Neural progenitor cell (in vitro differentiated cells): ENCODE measurements at regions not wholly inside any gene's neighbourhood (a gene's known extent, or its start where the extent isn't known, plus 50 kb on each side); places are given as distances from the start of the nearest gene placed in this dataset.
"Not testable (repeated sequence)": the region's sequence is repeated elsewhere in the genome, so short reads cannot be mapped to it uniquely, and the experiment has no call there.

Experiments used
- DNase-seq: peaks from one replicate; pipeline ENCODE4 v3.0.0-alpha.2; 2016; ENCODE audit warnings: low spot score
- H2AFZ ChIP-seq: fragments of 200-600 bp; sonication (generic); replicated peaks from 2 replicates; pipeline ENCODE4 v1.6.1; 2016; ENCODE audit warnings: antibody characterized with exemption
- H3F3A ChIP-seq: fragments of 200-600 bp; sonication (generic); 2 replicates; pipeline ENCODE4 v1.6.1; 2016; ENCODE audit warnings: antibody characterized with exemption, low read depth
- H3K27ac ChIP-seq: fragments of 200-600 bp; sonication (generic); 2 replicates; pipeline ENCODE4 v1.5.1; 2016; ENCODE audit warnings: mild to moderate bottlenecking
- H3K27me3 ChIP-seq: fragments of 200-600 bp; sonication (generic); 2 replicates; pipeline ENCODE4 v1.6.1; 2016; ENCODE audit warnings: mild to moderate bottlenecking, moderate library complexity
- H3K36me3 ChIP-seq: fragments of 200-600 bp; sonication (generic); 2 replicates; pipeline ENCODE4 v1.5.1; 2016
- H3K4me1 ChIP-seq: fragments of 200-600 bp; sonication (generic); 2 replicates; pipeline ENCODE4 v1.6.1; 2016; ENCODE audit warnings: mixed run types
- H3K4me2 ChIP-seq: fragments of 200-600 bp; sonication (generic); 2 replicates; pipeline ENCODE4 v1.6.1; 2016
- H3K4me3 ChIP-seq: fragments of 200-600 bp; sonication (generic); 2 replicates; pipeline ENCODE4 v1.5.1; 2016
- H3K79me2 ChIP-seq: fragments of 200-600 bp; sonication (generic); 2 replicates; pipeline ENCODE4 v1.6.1; 2016; ENCODE audit warnings: low read depth
- H3K9ac ChIP-seq: fragments of 200-600 bp; sonication (generic); 2 replicates; pipeline ENCODE4 v1.6.1; 2016
- H3K9me3 ChIP-seq: fragments of 200-600 bp; sonication (generic); 2 replicates; pipeline ENCODE4 v1.5.1; 2016; ENCODE audit warnings: low read depth
- H4K20me1 ChIP-seq: fragments of 200-600 bp; sonication (generic); 2 replicates; pipeline ENCODE4 v1.6.1; 2016; ENCODE audit warnings: low read depth
- H3K27ac Mint-ChIP-seq: 3 replicates; pipeline ENCODE4 v1.8.0; 2021; ENCODE audit warnings: mixed read lengths
- H3K27me3 Mint-ChIP-seq: 2 replicates; pipeline ENCODE4 v1.8.0; 2022; ENCODE audit warnings: low read depth, mild to moderate bottlenecking, inconsistent platforms, moderate library complexity, mixed read lengths; ENCODE audit not compliant: insufficient read depth
- H3K36me3 Mint-ChIP-seq: 3 replicates; pipeline ENCODE4 v1.8.0; 2021; ENCODE audit warnings: mixed read lengths
- H3K4me1 Mint-ChIP-seq: 3 replicates; pipeline ENCODE4 v1.8.0; 2021; ENCODE audit warnings: mixed read lengths
- H3K4me3 Mint-ChIP-seq: 3 replicates; pipeline ENCODE4 v1.8.0; 2021; ENCODE audit warnings: mild to moderate bottlenecking, moderate library complexity, mixed read lengths
- H3K9me3 Mint-ChIP-seq: 3 replicates; pipeline ENCODE4 v1.8.0; 2020; ENCODE audit warnings: mixed read lengths
- CTCF ChIP-seq: fragments of 200-600 bp; sonication (generic); IDR thresholded peaks from 2 replicates; pipeline ENCODE4 v1.5.1; 2017; ENCODE audit warnings: antibody characterized with exemption, mild to moderate bottlenecking
- EZH2 ChIP-seq: fragments of 200-600 bp; sonication (generic); IDR thresholded peaks from 2 replicates; pipeline ENCODE4 v1.6.1; 2017; ENCODE audit warnings: antibody characterized with exemption, mild to moderate bottlenecking, moderate library complexity
- EZH2phosphoT487 ChIP-seq: fragments of 200-600 bp; sonication (generic); IDR thresholded peaks from 2 replicates; pipeline ENCODE4 v1.6.1; 2017; ENCODE audit warnings: antibody characterized with exemption

- H3K27ac Mint-ChIP-seq: no peak overlapping the region
- Histone ChIP-seq H3K27ac (no peak overlapping the region), H3K79me2 (no peaks in the 10 kb centered on the region), H3K27me3 (peaks cover 3% of the 10 kb centered on the region), H3K9me3 (no peaks in the 10 kb centered on the region), H3K4me2 (no peak overlapping the region), H2AFZ (no peak overlapping the region), H3K4me1 (no peaks in the 10 kb centered on the region), H4K20me1 (no peaks in the 10 kb centered on the region), H3K9ac (no peak overlapping the region), H3K4me3 (no peak overlapping the region), H3F3A (peaks cover 11% of the 10 kb centered on the region), H3K36me3 (no peaks in the 10 kb centered on the region)
- no peaks in the 10 kb centered on the region for H3K9me3 Mint-ChIP-seq
- DNase-seq: no peak
- H3K27me3 Mint-ChIP-seq: peaks cover 2% of the 10 kb centered on the region
- no peak for TF ChIP-seq CTCF
- no peak for TF ChIP-seq EZH2phosphoT487
- TF ChIP-seq EZH2: no peak
- no peak overlapping the region for H3K4me3 Mint-ChIP-seq
- H3K4me1 Mint-ChIP-seq: peaks cover 3% of the 10 kb centered on the region
- no peaks in the 10 kb centered on the region for H3K36me3 Mint-ChIP-seq
Measured at GRCh38 chr2:64743739-64744330, 90.1 kb upstream of the SERTAD2 start.

- H3K27ac ChIP-seq: no peak overlapping the region
- H3K9me3 ChIP-seq: no peaks in the 10 kb centered on the region
- H3K79me2 ChIP-seq: no peaks in the 10 kb centered on the region
- peaks cover 11% of the 10 kb centered on the region for H3K27me3 ChIP-seq
- H3K27ac Mint-ChIP-seq: no peak overlapping the region
- H3K4me2 ChIP-seq: no peak overlapping the region
- no peak overlapping the region for H3K4me3 ChIP-seq
- peaks cover 10% of the 10 kb centered on the region for H3K4me1 Mint-ChIP-seq
- peaks cover 6% of the 10 kb centered on the region for H3K27me3 Mint-ChIP-seq
- TF ChIP-seq EZH2phosphoT487 (no peak), EZH2 (no peak), CTCF (no peak)
- H3K4me3 Mint-ChIP-seq: no peak overlapping the region
- peaks cover 4% of the 10 kb centered on the region for H3K4me1 ChIP-seq
- H3K9me3 Mint-ChIP-seq: no peaks in the 10 kb centered on the region
- H3K36me3 Mint-ChIP-seq: no peaks in the 10 kb centered on the region
- no peak overlapping the region for H3K9ac ChIP-seq
- H2AFZ ChIP-seq: no peak overlapping the region
- peaks cover 24% of the 10 kb centered on the region for H3F3A ChIP-seq
- no peak for DNase-seq
- H3K36me3 ChIP-seq: no peaks in the 10 kb centered on the region
- no peaks in the 10 kb centered on the region for H4K20me1 ChIP-seq
Measured at GRCh38 chr2:64745562-64745961, 91.8 kb upstream of the SERTAD2 start.

- H3K9me3 Mint-ChIP-seq, H3K27ac Mint-ChIP-seq, H3K79me2 ChIP-seq, H3K4me3 Mint-ChIP-seq, H3K9ac ChIP-seq, H3K36me3 Mint-ChIP-seq, H4K20me1 ChIP-seq, H3K4me3 ChIP-seq, H3K9me3 ChIP-seq, H3K27me3 Mint-ChIP-seq, H3K4me1 ChIP-seq, H3K4me2 ChIP-seq, H2AFZ ChIP-seq, H3K36me3 ChIP-seq, DNase-seq, H3K27ac ChIP-seq: not testable (repeated sequence)
- Histone ChIP-seq H3F3A (peaks cover 31% of the 10 kb centered on the region), H3K27me3 (peaks cover 22% of the 10 kb centered on the region)
- peaks cover 18% of the 10 kb centered on the region for H3K4me1 Mint-ChIP-seq
Measured at GRCh38 chr2:64747690-64748091, 94.0 kb upstream of the SERTAD2 start.

GRCh38 chr2:64748147-64748546 is 94.4 kb upstream of the SERTAD2 start:
- Mint-ChIP-seq H3K36me3 (no peaks in the 10 kb centered on the region), H3K4me3 (no peak overlapping the region), H3K9me3 (no peaks in the 10 kb centered on the region), H3K27me3 (peaks cover 9% of the 10 kb centered on the region), H3K4me1 (peaks cover 19% of the 10 kb centered on the region), H3K27ac (no peak overlapping the region)
- Histone ChIP-seq H4K20me1 (no peaks in the 10 kb centered on the region), H3K79me2 (no peaks in the 10 kb centered on the region), H3K36me3 (no peaks in the 10 kb centered on the region), H3K4me3 (no peak overlapping the region), H3K4me1 (peaks cover 4% of the 10 kb centered on the region), H3K27ac (no peak overlapping the region), H3K27me3 (peaks cover 27% of the 10 kb centered on the region), H3F3A (peaks cover 32% of the 10 kb centered on the region), H3K9me3 (no peaks in the 10 kb centered on the region), H3K4me2 (no peak overlapping the region), H2AFZ (no peak overlapping the region), H3K9ac (no peak overlapping the region)
- no peak for DNase-seq
- no peak for TF ChIP-seq EZH2
- TF ChIP-seq EZH2phosphoT487: no peak
- TF ChIP-seq CTCF: no peak
